EL (cell line): ENCODE measurements at regions not wholly inside any gene's neighbourhood (a gene's known extent, or its start where the extent isn't known, plus 50 kb on each side); places are given as distances from the start of the nearest gene placed in this dataset.
"Not testable (repeated sequence)": the region's sequence is repeated elsewhere in the genome, so short reads cannot be mapped to it uniquely, and the experiment has no call there.

ENCODE experiments used
- DNase-seq: peaks from one replicate; pipeline ENCODE4 v3.0.0-alpha.2; 2016

DNA sequence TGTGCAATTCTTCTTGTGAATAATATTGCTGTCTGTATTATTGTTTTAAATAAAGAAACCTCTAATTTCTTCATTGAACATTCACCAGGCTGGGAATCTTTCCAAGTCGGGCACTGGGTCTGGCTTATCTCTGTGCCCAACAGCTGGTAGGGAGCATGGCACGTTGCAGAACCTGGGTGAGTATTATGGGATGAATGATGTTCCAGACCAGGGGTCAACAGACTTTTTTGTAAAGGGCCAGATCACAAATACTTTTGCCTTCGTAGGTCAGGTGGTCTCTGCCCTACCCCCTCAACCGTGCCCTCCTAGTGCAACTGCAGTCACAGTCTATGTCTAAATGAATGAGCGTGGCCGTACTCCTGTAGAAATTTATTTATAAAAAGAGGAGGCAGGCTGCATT lies 81.6 kb upstream of the FOXQ1 start:
- no peak for DNase-seq

DNA sequence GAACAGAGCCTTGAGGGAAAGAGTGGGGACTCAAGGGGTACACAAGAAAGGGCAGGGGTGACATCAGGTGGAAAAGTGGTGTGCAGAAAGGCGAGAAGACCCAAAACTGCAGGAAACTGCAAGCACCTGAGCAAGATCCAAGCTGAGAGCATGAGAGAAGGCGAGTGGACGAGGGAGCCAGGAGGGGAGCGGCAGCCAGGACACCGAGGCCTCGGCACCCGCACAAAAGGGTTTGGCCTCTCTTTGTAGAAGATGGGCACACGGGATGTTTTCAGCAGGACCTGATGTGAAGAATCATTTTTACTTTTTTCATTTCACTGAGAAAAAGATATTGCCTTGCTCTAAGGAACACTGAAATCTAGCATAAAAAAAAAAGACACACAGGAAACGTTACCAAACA lies 82.1 kb upstream of the FOXQ1 start:
- DNase-seq: no peak

GRCh38 chr6:1229301-1229700 lies 82.6 kb upstream of the FOXQ1 start:
- DNase-seq: no peak

- no peak for DNase-seq
Measured at GRCh38 chr6:1228754-1229191, 83.1 kb upstream of the FOXQ1 start.

DNA sequence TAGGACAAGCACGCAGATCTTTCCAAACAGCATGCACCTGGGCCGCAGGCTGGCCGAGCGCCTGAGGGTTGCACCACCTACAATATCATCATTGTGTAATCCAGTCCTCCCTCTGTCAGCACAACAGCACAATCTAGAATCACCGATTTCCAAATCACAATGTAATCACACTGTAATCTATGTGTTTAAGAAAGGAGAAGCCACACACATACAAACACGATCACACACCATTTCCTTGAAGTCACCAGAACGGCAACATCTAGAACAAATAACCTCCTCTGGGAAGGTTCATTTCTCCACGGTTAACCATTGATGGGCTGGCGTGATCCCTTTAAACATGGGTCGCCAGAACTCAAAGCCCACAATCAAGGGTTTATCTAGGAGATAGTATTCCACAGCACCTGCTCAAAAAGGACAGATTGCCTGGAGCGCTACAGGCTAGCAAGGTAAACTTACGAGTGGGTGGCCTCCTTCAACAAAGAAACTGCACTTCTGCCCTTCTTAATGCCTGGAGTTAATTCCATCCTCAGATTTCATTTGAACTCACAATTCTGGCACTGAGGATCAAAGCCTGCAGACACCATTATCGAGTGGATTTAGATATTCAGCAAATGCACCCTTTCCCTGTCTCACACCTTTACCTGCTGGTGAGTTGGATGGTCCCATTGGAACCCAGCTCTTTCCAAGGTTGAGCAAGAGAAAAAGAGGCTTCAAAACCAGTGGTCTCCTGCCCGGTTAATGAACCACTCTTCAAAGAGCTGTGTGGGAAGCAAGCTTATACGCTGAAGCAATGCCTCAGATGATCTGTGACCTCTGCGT lies 83.8 kb upstream of the FOXQ1 start:
- DNase-seq: no peak

DNA sequence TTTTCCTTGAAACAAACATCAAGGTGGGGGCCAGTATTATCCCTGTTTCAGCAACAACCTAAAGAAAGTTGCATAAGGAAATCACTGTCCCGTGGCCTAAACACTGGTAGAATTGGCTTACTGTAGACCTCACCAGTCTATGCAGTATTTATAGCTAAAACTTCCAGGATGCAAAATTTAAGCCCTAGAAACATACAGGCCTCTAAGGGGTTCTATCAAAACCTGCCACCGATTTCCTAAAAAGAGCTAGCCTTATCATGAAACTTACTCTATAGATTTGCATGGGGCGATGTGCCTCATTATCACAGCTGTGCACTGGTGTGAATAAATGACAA lies 84.3 kb upstream of the FOXQ1 start:
- DNase-seq: no peak

GRCh38 chr6:1226277-1227099 lies 85.4 kb upstream of the FOXQ1 start:
- DNase-seq: no peak

DNA sequence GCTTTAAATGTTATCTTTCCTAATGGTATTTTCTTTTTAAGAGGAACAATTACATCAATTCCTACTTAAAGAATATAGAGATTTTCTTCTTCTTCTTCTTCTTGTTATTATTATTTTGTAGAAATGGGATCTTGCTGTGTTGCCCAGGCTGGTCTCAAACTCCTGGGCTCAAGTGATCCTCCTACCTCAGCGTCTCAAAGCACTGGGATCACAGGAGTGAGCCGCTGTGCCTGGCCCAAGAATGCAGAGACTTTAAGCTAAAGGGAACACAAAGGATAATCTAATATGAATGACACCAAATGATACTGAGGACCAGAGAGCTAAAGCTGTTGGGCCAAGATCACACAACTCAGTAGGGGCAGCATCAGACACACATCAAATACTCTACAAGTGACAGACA lies 87.4 kb upstream of the FOXQ1 start:
- DNase-seq: no peak

- no peak for DNase-seq
Measured at GRCh38 chr6:1222728-1223595, 88.9 kb upstream of the FOXQ1 start.

DNA sequence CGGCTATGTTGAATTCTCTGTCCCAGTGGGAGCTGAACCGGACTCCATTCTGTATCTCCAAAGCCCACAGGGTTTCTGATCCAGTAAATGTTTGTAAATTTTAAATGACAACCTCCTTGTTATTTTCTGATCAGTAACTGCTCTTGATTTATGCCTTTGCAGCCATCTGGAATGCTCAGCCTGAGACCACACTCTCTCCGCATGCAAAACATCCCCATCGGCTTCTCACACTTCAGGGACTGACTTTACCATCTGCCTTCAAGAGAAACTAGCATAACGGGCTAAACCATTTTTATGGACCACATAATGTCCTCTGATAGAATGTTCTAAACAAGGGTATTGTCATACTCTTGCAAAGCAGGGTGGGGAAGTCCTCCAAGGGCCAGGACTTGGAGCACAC lies 94.5 kb upstream of the FOXQ1 start:
- no peak for DNase-seq

- no peak for DNase-seq
Measured at GRCh38 chr6:1216488-1216974, 95.4 kb upstream of the FOXQ1 start.

DNA sequence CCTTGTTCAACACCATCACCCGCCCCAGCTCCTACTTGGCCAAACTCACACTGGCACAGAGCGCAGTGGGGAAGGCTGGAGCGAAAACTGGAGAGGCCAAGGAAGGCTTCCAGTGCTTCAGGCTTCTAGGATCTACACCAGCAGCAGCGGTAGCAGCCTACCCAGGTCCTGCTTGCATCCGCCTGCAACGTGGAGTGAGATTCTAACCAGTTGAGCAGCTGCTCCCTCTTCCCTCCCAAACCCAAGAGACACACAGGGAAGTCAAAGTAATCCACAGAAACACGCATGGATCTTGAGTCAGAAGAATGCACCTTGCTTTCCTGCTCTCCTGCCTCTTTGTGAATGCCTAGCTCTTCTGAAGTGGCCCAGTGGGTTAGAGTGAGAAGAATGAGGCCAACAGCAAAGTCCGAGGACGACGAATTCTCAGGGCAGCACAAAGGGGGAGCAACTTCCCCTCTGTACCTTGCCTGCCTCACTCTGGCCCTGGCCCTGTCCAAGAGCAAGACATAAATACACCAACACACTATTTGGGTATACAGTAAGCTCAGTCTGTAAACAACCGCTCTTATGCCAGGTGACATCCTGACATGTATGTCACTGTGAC lies 95.9 kb upstream of the FOXQ1 start:
- DNase-seq: no peak

DNA sequence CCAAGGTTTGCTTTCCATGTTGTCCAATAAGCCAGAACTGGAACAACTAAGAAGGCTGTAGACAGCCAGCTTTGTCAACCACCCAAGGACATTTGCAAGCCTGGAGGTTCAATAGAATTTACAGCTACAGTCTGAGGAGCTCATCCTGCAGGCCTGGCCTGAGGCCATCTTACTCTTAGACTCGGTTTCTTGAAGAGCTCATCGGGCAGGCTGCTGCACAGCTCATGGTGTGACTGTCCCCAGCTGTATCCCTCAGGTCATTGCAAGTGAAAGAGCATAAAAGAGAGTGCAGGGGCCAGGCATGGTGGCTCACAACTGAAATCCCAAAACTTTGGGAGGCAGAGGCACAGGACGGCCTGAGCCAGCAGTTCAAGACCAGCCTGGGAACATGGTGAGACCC lies 96.9 kb upstream of the FOXQ1 start:
- no peak for DNase-seq

DNA sequence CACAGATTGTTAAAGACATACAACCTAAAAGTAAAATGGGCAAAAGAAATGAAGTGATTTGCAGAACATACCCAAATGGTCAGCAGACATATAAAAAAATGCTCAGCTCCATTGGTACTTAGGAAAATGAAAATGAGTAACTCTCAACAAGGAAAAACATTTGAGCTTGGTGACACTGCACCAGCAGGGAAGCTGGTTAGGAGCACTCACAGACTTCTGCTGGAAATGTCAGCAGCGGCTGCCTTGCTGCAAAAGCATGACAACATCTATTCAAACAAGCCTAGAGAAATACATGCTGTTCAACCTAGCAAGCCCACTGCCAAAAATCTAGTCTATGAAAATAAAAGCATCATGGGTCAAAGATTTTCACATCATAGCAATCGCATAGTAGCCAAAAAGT lies 99.0 kb upstream of the FOXQ1 start:
- no peak for DNase-seq

DNA sequence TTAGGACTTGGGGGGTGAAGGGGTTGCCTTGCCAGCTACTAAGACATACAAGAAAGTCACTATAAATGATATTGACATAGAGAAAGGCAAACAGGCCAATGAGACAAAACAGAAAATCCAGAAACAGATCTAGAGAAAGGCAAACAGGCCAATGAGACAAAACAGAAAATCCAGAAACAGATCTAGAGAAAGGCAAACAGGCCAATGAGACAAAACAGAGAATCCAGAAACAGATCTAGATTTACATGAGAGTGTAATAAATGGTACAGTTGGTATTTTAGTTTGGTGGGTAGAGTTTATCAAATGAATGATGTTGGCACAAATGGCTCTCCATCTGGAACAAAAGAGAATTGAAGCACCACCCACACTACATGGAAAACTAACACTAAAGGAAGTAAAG lies 99.8 kb upstream of the FOXQ1 start:
- not testable (repeated sequence) for DNase-seq

DNA sequence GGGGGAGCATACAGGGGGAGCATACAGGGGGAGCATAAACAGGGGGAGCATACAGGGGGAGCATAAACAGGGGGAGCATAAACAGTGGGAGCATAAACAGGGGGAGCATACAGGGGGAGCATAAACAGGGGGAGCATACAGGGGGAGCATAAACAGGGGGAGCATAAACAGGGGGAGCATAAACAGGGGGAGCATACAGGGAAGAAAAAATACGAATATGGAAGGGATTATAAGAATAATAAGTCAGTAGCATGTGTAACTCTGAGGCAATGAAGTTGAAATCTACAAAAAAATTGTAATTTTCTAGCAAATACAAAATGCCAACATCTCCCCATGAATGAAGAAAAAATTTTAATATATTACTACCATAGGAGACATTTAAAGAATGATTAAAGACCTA lies 101.3 kb upstream of the FOXQ1 start:
- not testable (repeated sequence) for DNase-seq

DNA sequence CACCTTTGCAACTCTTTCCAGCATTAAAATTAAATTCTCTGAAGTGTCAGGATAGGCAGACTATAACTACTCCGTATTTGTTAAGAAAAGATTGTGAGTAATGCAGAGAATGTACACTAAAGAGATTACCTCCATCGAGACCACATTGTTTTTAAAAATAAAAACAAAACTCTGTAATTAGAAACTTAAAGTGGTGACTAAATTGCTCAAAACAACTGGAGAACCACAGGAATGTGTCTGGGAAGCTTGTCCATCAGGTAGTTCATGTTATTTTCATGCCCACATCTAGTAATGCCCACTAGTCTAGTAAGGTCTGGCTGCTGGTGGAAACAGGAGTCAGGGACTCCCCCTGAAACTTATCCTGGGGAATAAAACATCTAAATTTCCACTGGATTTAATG lies 103.0 kb upstream of the FOXQ1 start:
- DNase-seq: no peak

DNA sequence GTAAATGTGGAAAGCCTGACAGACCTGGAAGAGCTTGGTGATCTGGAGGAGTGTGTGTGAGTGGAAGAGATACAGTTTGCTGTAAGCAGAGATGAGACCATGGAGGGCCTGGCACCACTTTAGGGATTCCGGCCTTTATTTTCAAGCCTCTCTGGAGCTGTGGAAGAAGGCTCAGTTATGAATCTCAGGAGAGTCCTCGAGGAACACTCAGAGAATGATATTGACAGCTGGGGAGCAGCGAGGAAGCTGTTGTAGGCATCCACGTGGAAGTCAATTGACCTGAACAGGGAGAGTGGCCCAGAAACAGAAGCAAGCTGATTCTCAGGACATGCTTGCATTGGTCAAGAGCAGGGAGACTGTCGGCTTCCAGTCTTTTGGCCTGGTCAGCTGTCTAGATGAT lies 108.4 kb upstream of the FOXQ1 start:
- DNase-seq: no peak

DNA sequence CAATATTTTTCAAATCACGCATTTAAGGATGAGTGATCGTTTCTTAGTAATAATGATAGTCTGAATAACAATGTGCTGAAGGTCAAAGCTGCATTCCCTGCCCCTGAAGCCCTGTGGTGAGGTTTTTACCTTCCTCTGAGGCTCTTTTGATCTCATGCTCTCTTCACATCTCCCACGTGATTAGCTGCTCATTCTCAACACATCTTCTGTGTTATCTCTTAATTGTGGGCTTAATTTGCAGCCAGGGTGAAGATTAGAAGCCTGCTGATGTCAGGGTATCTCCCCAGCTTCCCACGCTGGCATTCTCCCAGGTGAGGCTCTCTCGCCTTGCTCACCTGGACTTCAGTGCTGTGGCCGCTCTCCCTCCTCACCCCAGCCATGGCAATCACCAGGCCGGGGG lies 109.7 kb upstream of the FOXQ1 start:
- DNase-seq: no peak

DNA sequence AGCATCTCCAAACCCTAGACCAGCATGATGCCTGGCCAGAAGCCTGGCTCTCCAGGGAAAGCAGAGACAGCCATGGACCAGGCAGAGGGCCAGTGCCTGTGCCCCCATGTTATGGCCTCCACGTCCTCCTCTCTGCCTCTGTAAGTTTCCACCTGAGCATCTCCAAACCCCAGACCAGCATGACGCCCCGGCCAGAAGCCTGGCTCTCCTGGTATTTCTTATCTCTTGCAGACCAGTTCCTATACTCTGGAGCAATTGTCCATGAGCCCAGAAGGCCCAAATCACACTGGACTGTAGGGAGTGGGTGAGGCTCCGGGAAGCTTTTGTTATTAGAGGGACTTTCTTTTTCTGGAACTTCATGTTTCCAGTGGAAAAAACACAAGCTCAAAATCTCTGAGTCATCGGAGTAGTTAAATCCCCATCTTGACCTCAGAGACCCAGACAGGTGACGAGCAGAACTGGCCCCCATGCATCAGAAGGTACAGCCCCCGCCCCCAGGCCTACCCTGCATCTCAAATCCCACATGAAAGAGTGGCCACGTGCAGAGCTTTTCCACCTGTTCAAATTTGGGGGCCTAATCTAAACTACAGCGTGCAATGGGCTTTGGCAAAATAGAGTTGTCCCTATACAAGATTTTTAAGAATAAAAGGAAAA lies 110.2 kb upstream of the FOXQ1 start:
- no peak for DNase-seq

DNA sequence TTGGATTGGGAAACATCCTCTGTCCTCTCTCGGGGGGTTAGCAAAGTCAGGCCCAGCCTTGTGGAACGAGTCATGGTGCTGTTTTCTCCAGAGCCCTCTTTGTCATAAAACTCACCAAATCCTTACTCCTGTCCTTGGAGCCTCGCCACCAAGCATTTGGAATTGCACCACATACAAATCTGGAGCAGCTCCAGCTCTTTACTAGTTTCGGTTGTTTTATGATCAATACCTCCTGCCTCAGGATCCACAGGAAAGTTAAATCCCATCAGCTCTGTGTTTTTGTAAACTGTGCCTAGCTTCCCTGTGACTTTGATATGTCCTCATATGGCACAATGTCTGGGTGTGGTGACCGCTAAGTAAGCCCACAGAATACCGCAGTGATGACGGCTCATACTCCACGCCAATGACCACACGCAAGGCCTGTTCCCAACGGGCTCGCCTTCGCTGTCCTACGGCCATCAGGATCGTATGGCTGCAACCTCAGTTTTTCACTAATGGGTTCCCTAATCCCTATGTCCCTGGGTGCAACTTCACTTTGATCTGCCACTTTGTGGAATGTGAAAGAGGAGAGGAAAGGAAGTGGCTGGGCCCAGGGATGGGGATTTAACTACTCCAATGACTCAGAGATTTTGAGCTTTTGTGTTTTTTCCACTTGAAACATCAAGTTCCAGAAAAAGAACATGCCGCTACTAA lies 111.3 kb upstream of the FOXQ1 start:
- peak; percentile 94 for DNase-seq

DNA sequence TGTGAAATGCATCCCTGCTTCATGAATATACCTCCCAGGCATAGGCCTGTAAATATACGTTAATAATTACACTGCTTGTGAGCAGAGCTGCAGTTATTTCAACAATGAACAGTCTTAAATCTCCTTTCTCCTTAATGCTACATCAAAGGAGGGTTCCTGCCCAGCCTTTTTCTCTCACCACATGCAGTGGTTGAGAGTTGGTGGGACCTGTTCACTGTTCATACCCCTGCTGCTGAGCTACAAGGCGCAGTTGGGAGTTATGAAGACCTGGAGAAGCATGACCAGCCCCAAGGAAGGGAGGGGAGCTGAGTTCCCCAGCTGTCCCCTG lies 111.9 kb upstream of the FOXQ1 start:
- DNase-seq: no peak
